OCI-LY1 (cell line): ENCODE measurements at regions not wholly inside any gene's neighbourhood (a gene's known extent, or its start where the extent isn't known, plus 50 kb on each side); places are given as distances from the start of the nearest gene placed in this dataset.

ENCODE experiments used
- H2AFZ ChIP-seq: fragments of 200-600 bp; sonication (generic), shearing (Covaris generic); 2 replicates; pipeline ENCODE4 v1.6.0; 2014; ENCODE audit warnings: antibody characterized with exemption, mild to moderate bottlenecking, low read length
- H3F3A ChIP-seq: fragments of 200-600 bp; sonication (generic), shearing (Covaris generic); 2 replicates; pipeline ENCODE4 v1.6.0; 2014; ENCODE audit warnings: mild to moderate bottlenecking, antibody characterized with exemption, low read length, moderate library complexity; ENCODE audit not compliant: insufficient read depth
- H3K27ac ChIP-seq: fragments of 200-600 bp; sonication (generic); 2 replicates; pipeline ENCODE4 v1.5.1; 2014; ENCODE audit warnings: low read length, mixed run types, mild to moderate bottlenecking, low read depth; ENCODE audit not compliant: poor library complexity, severe bottlenecking
- H3K27me3 ChIP-seq: fragments of 200-600 bp; sonication (generic); 2 replicates; pipeline ENCODE4 v1.6.0; 2014; ENCODE audit warnings: antibody characterized with exemption, mild to moderate bottlenecking, low read length, moderate library complexity; ENCODE audit not compliant: insufficient read depth
- H3K36me3 ChIP-seq: fragments of 200-600 bp; sonication (generic); 2 replicates; pipeline ENCODE4 v1.6.1; 2014; ENCODE audit warnings: mild to moderate bottlenecking, antibody characterized with exemption, low read length, moderate library complexity, mixed read lengths; ENCODE audit not compliant: insufficient read depth
- H3K4me1 ChIP-seq: fragments of 200-600 bp; sonication (generic); 2 replicates; pipeline ENCODE4 v1.5.1; 2014; ENCODE audit warnings: mild to moderate bottlenecking, low read length, moderate library complexity; ENCODE audit not compliant: insufficient read depth, severe bottlenecking
- H3K4me2 ChIP-seq: fragments of 200-600 bp; sonication (generic), shearing (Covaris generic); 2 replicates; pipeline ENCODE4 v1.6.1; 2014; ENCODE audit warnings: low read length
- H3K4me3 ChIP-seq: fragments of 200-600 bp; sonication (generic); 2 replicates; pipeline ENCODE4 v1.5.1; 2014; ENCODE audit warnings: low read length, low read depth, mild to moderate bottlenecking, mixed read lengths; ENCODE audit not compliant: poor library complexity, severe bottlenecking
- H3K79me2 ChIP-seq: fragments of 200-600 bp; shearing (Covaris generic); 2 replicates; pipeline ENCODE4 v1.6.1; 2016; ENCODE audit warnings: mixed run types, low read length, mixed read lengths; ENCODE audit not compliant: insufficient read depth
- H3K9ac ChIP-seq: fragments of 200-600 bp; sonication (generic), shearing (Covaris generic); 2 replicates; pipeline ENCODE4 v1.6.1; 2014; ENCODE audit warnings: mild to moderate bottlenecking, low read length, mixed read lengths
- H3K9me2 ChIP-seq: fragments of 200-600 bp; sonication (generic), shearing (Covaris generic); 2 replicates; pipeline ENCODE4 v1.6.1; 2014; ENCODE audit warnings: low read depth, mild to moderate bottlenecking, low read length, mixed read lengths
- H3K9me3 ChIP-seq: fragments of 200-600 bp; shearing (Covaris generic); 2 replicates; pipeline ENCODE4 v1.6.1; 2014; ENCODE audit warnings: low read length, mixed read lengths
- H4K20me1 ChIP-seq: fragments of 200-600 bp; sonication (generic), shearing (Covaris generic); 2 replicates; pipeline ENCODE4 v1.6.0; 2016; ENCODE audit warnings: mild to moderate bottlenecking, low read length; ENCODE audit not compliant: insufficient read depth
- EZH2 ChIP-seq: fragments of 200-600 bp; sonication (generic), shearing (Covaris generic); IDR thresholded peaks from 2 replicates; pipeline ENCODE4 v1.8.0; 2017; ENCODE audit warnings: borderline replicate concordance, mixed run types, mild to moderate bottlenecking, antibody characterized with exemption, low read length, moderate library complexity, mixed read lengths
- TF ChIP-seq, protein P1 (sequence below): fragments of 200-600 bp; sonication (generic), shearing (Covaris generic); IDR thresholded peaks from 2 replicates; pipeline ENCODE4 v1.5.1; 2017; ENCODE audit warnings: mild to moderate bottlenecking, antibody characterized with exemption, low read length, moderate library complexity, mixed read lengths

DNA sequence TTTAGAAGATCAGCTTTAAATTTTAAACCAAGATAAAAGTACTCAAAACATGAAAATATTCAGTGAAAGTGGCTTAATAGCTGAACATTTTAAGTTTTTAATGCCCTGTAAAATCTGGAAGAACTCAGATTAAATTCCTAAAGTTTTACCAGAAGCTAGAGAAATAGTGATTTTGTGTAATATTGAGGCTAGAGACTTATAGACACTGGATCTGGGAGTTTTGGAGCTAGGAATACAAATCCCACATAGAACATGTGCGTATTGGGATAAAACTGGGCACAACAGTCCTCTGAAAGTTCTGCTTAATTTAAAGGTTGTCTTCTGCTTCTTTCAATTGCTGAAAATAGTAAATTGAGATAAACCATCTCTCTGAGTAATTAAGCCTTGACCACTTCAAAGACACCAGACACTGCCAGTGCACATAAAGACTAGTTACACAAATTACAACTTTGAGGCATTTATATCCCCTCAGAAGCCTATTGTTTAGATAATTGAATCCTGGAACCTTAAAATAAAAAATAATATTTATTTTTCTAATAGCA lies 1382.5 kb downstream of the OTOL1 start:
- Histone ChIP-seq H3F3A (no peaks in the 10 kb centered on the region), H2AFZ (no peak overlapping the region), H3K27ac (no peak overlapping the region), H3K4me2 (no peak overlapping the region), H4K20me1 (no peaks in the 10 kb centered on the region), H3K36me3 (no peaks in the 10 kb centered on the region), H3K79me2 (no peaks in the 10 kb centered on the region), H3K27me3 (no peaks in the 10 kb centered on the region), H3K9me3 (no peaks in the 10 kb centered on the region), H3K9me2 (no peaks in the 10 kb centered on the region), H3K9ac (no peak overlapping the region), H3K4me1 (no peaks in the 10 kb centered on the region), H3K4me3 (no peak overlapping the region)
- TF ChIP-seq, protein P1, sequence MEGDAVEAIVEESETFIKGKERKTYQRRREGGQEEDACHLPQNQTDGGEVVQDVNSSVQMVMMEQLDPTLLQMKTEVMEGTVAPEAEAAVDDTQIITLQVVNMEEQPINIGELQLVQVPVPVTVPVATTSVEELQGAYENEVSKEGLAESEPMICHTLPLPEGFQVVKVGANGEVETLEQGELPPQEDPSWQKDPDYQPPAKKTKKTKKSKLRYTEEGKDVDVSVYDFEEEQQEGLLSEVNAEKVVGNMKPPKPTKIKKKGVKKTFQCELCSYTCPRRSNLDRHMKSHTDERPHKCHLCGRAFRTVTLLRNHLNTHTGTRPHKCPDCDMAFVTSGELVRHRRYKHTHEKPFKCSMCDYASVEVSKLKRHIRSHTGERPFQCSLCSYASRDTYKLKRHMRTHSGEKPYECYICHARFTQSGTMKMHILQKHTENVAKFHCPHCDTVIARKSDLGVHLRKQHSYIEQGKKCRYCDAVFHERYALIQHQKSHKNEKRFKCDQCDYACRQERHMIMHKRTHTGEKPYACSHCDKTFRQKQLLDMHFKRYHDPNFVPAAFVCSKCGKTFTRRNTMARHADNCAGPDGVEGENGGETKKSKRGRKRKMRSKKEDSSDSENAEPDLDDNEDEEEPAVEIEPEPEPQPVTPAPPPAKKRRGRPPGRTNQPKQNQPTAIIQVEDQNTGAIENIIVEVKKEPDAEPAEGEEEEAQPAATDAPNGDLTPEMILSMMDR, result no peak
- TF ChIP-seq EZH2, result no peak

DNA sequence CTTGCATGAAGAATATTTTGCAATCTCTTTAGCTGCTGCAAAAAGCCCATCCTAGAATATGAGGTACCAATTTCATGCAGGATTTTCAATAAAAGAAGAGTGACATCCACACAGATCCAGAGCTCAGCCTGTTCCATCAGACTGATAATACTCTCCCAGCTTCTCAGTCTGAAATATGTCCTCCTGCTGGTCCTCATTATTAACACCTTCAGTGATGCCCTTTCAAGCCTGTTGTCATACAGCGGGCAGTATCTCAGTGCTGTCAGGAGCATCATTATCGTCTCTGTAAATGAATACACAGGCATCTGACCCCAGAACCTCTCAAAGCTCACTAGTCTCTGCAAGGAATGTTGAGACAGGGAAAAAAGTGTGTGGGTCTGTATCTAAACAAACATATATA lies 1387.8 kb downstream of the OTOL1 start:
- Histone ChIP-seq H3K4me2 (no peak overlapping the region), H2AFZ (no peak overlapping the region), H4K20me1 (no peaks in the 10 kb centered on the region), H3K9ac (no peak overlapping the region), H3K79me2 (no peaks in the 10 kb centered on the region), H3K36me3 (no peaks in the 10 kb centered on the region), H3F3A (no peaks in the 10 kb centered on the region), H3K27ac (no peak overlapping the region), H3K4me1 (no peaks in the 10 kb centered on the region), H3K9me2 (no peaks in the 10 kb centered on the region), H3K9me3 (no peaks in the 10 kb centered on the region), H3K4me3 (no peak overlapping the region), H3K27me3 (no peaks in the 10 kb centered on the region)
- TF ChIP-seq EZH2, result no peak
- TF ChIP-seq, protein P1, result no peak

DNA sequence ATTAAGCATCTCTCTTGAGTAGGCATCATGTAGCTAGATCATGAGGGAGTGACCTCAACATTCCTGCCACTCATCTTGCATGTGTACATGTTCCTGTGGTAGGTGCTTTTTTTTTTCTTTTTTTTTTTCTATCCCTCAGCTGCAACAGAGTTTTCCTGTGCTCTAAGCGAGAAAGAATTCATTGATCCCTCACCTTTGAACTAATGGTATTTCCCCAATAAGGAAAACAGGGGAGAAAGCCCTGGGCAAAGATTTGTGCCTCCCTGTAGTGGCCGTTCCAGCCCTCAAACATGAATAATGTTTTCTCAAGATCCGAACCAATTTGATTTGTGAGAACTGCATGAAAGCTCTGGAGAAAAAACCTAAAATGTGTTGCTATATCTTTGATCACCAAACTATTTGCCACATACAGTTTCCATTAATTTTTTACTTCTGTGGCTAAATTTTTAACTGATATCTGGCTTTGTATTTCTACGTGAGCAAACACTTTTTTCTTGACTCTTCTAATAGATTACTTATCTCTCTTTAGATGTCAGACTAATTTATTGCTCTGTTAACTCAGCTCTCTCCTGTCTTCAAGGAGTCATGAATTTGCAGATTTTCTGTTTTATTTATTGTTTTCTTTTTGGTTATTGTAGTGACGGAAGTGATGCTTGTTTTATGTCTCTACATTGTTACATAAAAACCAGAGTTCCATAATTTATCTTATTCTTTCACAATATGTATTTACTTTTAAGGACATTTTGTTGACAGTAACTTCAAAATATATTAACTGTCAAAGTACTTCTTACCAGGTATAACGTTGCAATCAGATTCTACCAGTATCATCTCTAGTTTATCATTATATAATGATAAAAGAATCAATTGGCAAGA lies 1396.5 kb downstream of the OTOL1 start:
- no peaks in the 10 kb centered on the region for H3K27me3 ChIP-seq
- H3F3A ChIP-seq, result no peaks in the 10 kb centered on the region
- H3K9me3 ChIP-seq, result no peaks in the 10 kb centered on the region
- no peak for TF ChIP-seq EZH2
- TF ChIP-seq, protein P1, result no peak
- H3K79me2 ChIP-seq, result no peaks in the 10 kb centered on the region
- no peak overlapping the region for H3K27ac ChIP-seq
- no peaks in the 10 kb centered on the region for H3K9me2 ChIP-seq
- no peak overlapping the region for H3K4me2 ChIP-seq
- H3K4me3 ChIP-seq, result no peak overlapping the region
- no peaks in the 10 kb centered on the region for H3K4me1 ChIP-seq
- H2AFZ ChIP-seq, result no peak overlapping the region
- no peaks in the 10 kb centered on the region for H3K36me3 ChIP-seq
- no peak overlapping the region for H3K9ac ChIP-seq
- no peaks in the 10 kb centered on the region for H4K20me1 ChIP-seq
